ENCODE measurements at regions not wholly inside any gene's neighbourhood (a gene's known extent, or its start where the extent isn't known, plus 50 kb on each side); places are given as distances from the start of the nearest gene placed in this dataset.
"Not testable (repeated sequence)": the region's sequence is repeated elsewhere in the genome, so short reads cannot be mapped to it uniquely, and the experiment has no call there.

- no peak for DNase-seq (ENCODE audit: low spot score)
Observed at GRCh38 chr12:127966331-127966730, 300.6 kb upstream of the TMEM132C start.

- DNase-seq (ENCODE audit: low spot score): no peak
Observed at GRCh38 chr12:127970491-127970890, 296.5 kb upstream of the TMEM132C start.

GRCh38 chr12:127980585-127980984 lies 286.4 kb upstream of the TMEM132C start:
- no peak for DNase-seq (ENCODE audit: low spot score)

- DNase-seq (ENCODE audit: low spot score): no peak
Observed at GRCh38 chr12:127981875-127982274, 285.1 kb upstream of the TMEM132C start.

- not testable (repeated sequence) for DNase-seq (ENCODE audit: low spot score)
Observed at GRCh38 chr12:127983213-127983791, 283.7 kb upstream of the TMEM132C start.

GRCh38 chr12:127984386-127985055 lies 282.4 kb upstream of the TMEM132C start:
- no peak for DNase-seq (ENCODE audit: low spot score)

GRCh38 chr12:127987199-127987901 lies 279.6 kb upstream of the TMEM132C start:
- no peak for DNase-seq (ENCODE audit: low spot score)

- no peak for DNase-seq (ENCODE audit: low spot score)
Observed at GRCh38 chr12:127991485-127991884, 275.5 kb upstream of the TMEM132C start.

GRCh38 chr12:127998988-127999387 lies 268.0 kb upstream of the TMEM132C start:
- DNase-seq (ENCODE audit: low spot score): no peak

- no peak for DNase-seq (ENCODE audit: low spot score)
Observed at GRCh38 chr12:128004383-128004938, 262.5 kb upstream of the TMEM132C start.

GRCh38 chr12:128007250-128007649 lies 259.7 kb upstream of the TMEM132C start:
- DNase-seq (ENCODE audit: low spot score): no peak

- no peak for DNase-seq (ENCODE audit: low spot score)
Observed at GRCh38 chr12:128008341-128008740, 258.6 kb upstream of the TMEM132C start.

GRCh38 chr12:128009108-128009507 lies 257.9 kb upstream of the TMEM132C start:
- DNase-seq (ENCODE audit: low spot score): no peak

GRCh38 chr12:128012110-128012509 lies 254.9 kb upstream of the TMEM132C start:
- no peak for DNase-seq (ENCODE audit: low spot score)

- no peak for DNase-seq (ENCODE audit: low spot score)
Observed at GRCh38 chr12:128015276-128015675, 251.7 kb upstream of the TMEM132C start.

GRCh38 chr12:128018067-128018466 lies 248.9 kb upstream of the TMEM132C start:
- DNase-seq (ENCODE audit: low spot score): no peak

- no peak for DNase-seq (ENCODE audit: low spot score)
Observed at GRCh38 chr12:128019996-128020544, 246.9 kb upstream of the TMEM132C start.

- DNase-seq (ENCODE audit: low spot score): no peak
Observed at GRCh38 chr12:128021561-128021960, 245.4 kb upstream of the TMEM132C start.

GRCh38 chr12:128025589-128026245 lies 241.3 kb upstream of the TMEM132C start:
- DNase-seq (ENCODE audit: low spot score): no peak

GRCh38 chr12:128026696-128027574 lies 240.0 kb upstream of the TMEM132C start:
- no peak for DNase-seq (ENCODE audit: low spot score)

GRCh38 chr12:128033473-128033872 lies 233.5 kb upstream of the TMEM132C start:
- no peak for DNase-seq (ENCODE audit: low spot score)

Data from cerebellar cortex (tissue), 1 donor.